Gastroesophageal sphincter (tissue), 3 donors: ENCODE measurements at regions not wholly inside any gene's neighbourhood (a gene's known extent, or its start where the extent isn't known, plus 50 kb on each side); places are given as distances from the start of the nearest gene placed in this dataset.

Source experiments
- CTCF ChIP-seq, 4 experiments: fragments of 200-600 bp in 2 of 4; fragments of 450-650 bp in 2 of 4; sonication (generic) in 1 of 4; IDR thresholded peaks; one replicate each; pipeline ENCODE4 v1.5.1; 2017 to 2019; ENCODE audit warnings: antibody characterized with exemption in 4 of 4, mild to moderate bottlenecking in 2 of 4, moderate library complexity in 2 of 4
- POLR2AphosphoS5 ChIP-seq: sonication (generic); formaldehyde crosslinking; IDR thresholded peaks from one replicate; pipeline ENCODE4 v1.6.1; 2017; ENCODE audit warnings: antibody characterized with exemption

GRCh38 chr4:154001193-154001592 is 212.3 kb upstream of the SFRP2 start:
- TF ChIP-seq POLR2AphosphoS5: no peak
- TF ChIP-seq CTCF (IDR thresholded peaks at IDR 0.05): no peak
